HL-60 (cell line): ENCODE measurements at regions not wholly inside any gene's neighbourhood (a gene's known extent, or its start where the extent isn't known, plus 50 kb on each side); places are given as distances from the start of the nearest gene placed in this dataset.
"Not testable (repeated sequence)": the region's sequence is repeated elsewhere in the genome, so short reads cannot be mapped to it uniquely, and the experiment has no call there.

Experiments used
- DNase-seq, 2 experiments: peaks; one replicate each; pipeline ENCODE4 v3.0.0-alpha.2; 2010 to 2020; ENCODE audit warnings: low read depth in 1 of 2, low spot score in 1 of 2
- H3K27ac ChIP-seq: fragments of 250-450 bp; sonication (Bioruptor Pico); replicated peaks from 2 replicates; pipeline ENCODE4 v1.5.1; 2020; ENCODE audit warnings: mild to moderate bottlenecking, moderate library complexity
- H3K27me3 ChIP-seq: fragments of 250-450 bp; sonication (Bioruptor Pico); 2 replicates; pipeline ENCODE4 v1.5.1; 2021; ENCODE audit warnings: mild to moderate bottlenecking, moderate library complexity; ENCODE audit not compliant: insufficient read depth, poor library complexity, severe bottlenecking
- H3K4me3 ChIP-seq: replicated peaks from 2 replicates; pipeline ENCODE4 v1.5.1; 2011; ENCODE audit warnings: mild to moderate bottlenecking, control low read depth, low read length; ENCODE audit not compliant: insufficient read depth
- GABPA ChIP-seq: IDR thresholded peaks from 2 replicates; pipeline ENCODE4 v1.6.1; 2012; ENCODE audit warnings: low read depth
- POLR2AphosphoS5 ChIP-seq: IDR thresholded peaks from 2 replicates; pipeline ENCODE4 v1.6.1; 2012; ENCODE audit warnings: low read depth
- SPI1 ChIP-seq: IDR thresholded peaks from 2 replicates; pipeline ENCODE4 v1.6.1; 2012; ENCODE audit warnings: low read depth, mild to moderate bottlenecking, borderline replicate concordance
- TF ChIP-seq, protein P1 (sequence below): IDR thresholded peaks from one replicate; pipeline ENCODE4 v1.5.1; 2011; ENCODE audit warnings: low read length, control low read depth, inconsistent platforms; ENCODE audit not compliant: insufficient read depth
- TF ChIP-seq, protein P2 (sequence below): IDR thresholded peaks from 2 replicates; pipeline ENCODE4 v1.6.1; 2012; ENCODE audit warnings: low read depth; ENCODE audit not compliant: insufficient replicate concordance

DNA sequence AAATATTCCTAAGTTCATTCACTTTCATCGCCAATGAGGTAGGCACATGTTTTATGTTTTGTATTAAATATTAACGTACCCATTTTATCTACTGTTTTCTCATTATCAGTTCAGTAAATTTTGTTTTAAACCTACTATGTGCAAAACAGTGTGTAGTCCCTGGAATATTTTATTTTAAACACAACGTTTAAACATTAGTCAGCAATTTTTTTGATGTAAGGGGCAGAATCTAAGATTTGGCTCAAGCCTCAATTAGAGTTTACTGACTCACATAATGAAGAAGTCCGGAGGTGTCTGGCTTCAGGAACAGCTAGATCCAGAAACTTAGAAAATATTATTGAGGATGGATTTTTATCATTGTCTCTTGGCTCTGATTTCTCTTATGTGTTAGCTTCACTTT is 267.5 kb downstream of the C12orf75 start:
- no peak for TF ChIP-seq GABPA
- no peak for TF ChIP-seq POLR2AphosphoS5
- TF ChIP-seq, protein P1, sequence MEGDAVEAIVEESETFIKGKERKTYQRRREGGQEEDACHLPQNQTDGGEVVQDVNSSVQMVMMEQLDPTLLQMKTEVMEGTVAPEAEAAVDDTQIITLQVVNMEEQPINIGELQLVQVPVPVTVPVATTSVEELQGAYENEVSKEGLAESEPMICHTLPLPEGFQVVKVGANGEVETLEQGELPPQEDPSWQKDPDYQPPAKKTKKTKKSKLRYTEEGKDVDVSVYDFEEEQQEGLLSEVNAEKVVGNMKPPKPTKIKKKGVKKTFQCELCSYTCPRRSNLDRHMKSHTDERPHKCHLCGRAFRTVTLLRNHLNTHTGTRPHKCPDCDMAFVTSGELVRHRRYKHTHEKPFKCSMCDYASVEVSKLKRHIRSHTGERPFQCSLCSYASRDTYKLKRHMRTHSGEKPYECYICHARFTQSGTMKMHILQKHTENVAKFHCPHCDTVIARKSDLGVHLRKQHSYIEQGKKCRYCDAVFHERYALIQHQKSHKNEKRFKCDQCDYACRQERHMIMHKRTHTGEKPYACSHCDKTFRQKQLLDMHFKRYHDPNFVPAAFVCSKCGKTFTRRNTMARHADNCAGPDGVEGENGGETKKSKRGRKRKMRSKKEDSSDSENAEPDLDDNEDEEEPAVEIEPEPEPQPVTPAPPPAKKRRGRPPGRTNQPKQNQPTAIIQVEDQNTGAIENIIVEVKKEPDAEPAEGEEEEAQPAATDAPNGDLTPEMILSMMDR: no peak
- TF ChIP-seq SPI1: no peak
- TF ChIP-seq, protein P2, sequence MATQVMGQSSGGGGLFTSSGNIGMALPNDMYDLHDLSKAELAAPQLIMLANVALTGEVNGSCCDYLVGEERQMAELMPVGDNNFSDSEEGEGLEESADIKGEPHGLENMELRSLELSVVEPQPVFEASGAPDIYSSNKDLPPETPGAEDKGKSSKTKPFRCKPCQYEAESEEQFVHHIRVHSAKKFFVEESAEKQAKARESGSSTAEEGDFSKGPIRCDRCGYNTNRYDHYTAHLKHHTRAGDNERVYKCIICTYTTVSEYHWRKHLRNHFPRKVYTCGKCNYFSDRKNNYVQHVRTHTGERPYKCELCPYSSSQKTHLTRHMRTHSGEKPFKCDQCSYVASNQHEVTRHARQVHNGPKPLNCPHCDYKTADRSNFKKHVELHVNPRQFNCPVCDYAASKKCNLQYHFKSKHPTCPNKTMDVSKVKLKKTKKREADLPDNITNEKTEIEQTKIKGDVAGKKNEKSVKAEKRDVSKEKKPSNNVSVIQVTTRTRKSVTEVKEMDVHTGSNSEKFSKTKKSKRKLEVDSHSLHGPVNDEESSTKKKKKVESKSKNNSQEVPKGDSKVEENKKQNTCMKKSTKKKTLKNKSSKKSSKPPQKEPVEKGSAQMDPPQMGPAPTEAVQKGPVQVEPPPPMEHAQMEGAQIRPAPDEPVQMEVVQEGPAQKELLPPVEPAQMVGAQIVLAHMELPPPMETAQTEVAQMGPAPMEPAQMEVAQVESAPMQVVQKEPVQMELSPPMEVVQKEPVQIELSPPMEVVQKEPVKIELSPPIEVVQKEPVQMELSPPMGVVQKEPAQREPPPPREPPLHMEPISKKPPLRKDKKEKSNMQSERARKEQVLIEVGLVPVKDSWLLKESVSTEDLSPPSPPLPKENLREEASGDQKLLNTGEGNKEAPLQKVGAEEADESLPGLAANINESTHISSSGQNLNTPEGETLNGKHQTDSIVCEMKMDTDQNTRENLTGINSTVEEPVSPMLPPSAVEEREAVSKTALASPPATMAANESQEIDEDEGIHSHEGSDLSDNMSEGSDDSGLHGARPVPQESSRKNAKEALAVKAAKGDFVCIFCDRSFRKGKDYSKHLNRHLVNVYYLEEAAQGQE: no peak
- H3K27ac ChIP-seq: no peak overlapping the region
- DNase-seq: no peak
- no peaks in the 10 kb centered on the region for H3K27me3 ChIP-seq
- no peak overlapping the region for H3K4me3 ChIP-seq

DNA sequence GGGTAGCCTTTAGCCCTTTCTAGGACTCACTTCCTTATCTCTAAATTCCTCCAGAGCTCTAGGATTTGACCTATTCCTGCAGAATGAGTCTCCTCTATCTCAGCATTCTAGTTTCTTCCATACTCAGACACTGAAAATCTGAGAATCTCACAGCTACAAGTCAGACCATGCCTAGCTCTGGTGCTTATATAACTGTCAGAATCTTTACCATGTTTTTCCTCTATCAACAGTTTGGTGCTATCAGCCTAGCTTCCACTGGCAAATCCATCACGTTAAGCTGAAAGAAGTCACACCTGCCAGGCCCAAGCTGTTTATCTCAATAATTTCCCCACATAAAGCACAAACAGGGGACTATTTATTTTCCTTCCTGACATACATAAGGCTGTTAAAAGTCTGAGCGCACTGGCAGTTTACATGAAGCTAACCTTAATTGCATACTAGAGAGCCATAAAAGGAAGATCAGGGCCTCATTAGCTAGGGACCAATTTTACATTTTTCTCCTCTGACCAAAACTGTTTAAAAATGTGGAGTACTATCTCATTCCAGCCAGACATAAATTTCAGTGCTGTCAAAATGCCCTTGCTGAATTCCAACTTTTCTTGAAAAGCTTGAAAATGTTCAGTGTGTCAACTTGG is 270.5 kb downstream of the C12orf75 start:
- no peak overlapping the region for H3K4me3 ChIP-seq
- no peak for TF ChIP-seq POLR2AphosphoS5
- no peak for TF ChIP-seq GABPA
- no peak for TF ChIP-seq SPI1
- TF ChIP-seq, protein P1: no peak
- TF ChIP-seq, protein P2: no peak
- no peak for DNase-seq
- H3K27me3 ChIP-seq: no peaks in the 10 kb centered on the region
- no peak overlapping the region for H3K27ac ChIP-seq

DNA sequence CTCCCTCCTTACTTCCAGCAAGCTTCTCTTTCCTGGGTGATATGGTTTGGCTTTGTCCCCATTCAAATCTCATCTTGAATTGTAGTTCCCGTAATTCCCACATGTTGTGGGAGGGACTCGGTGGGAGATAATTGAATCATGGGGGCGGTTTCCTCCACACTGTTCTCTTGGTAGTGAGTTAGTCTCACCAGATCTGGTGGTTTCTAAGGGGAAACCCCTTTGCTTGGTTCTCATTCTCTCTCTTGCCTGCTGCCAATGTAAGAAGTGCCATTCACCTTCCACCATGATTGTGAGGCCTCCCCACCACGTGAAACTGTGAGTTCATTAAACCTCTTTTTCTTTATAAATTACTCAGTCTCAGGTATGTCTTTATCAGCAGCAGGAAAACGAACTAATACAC is 271.8 kb downstream of the C12orf75 start:
- not testable (repeated sequence) for H3K27me3 ChIP-seq, DNase-seq, H3K27ac ChIP-seq, H3K4me3 ChIP-seq

DNA sequence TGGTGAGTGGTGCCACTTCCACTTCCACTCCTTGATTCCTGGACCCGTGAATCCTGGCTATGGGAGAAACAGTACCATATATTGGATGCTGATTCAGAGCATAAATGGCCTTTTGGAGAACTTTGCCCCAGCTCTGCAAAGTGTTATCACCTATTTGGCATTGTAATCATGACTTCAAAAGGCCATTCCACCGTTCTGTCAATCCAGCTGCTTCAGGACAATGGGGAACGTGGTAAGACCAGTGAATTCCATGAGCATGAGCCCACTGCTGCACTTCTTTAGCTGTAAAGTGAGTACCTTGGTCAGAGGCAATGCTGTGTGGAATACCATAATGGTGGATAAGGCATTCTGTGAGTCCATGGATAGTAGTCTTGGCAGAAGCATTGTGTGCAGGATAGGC is 273.8 kb downstream of the C12orf75 start:
- not testable (repeated sequence) for DNase-seq, H3K27me3 ChIP-seq, H3K27ac ChIP-seq, H3K4me3 ChIP-seq

DNA sequence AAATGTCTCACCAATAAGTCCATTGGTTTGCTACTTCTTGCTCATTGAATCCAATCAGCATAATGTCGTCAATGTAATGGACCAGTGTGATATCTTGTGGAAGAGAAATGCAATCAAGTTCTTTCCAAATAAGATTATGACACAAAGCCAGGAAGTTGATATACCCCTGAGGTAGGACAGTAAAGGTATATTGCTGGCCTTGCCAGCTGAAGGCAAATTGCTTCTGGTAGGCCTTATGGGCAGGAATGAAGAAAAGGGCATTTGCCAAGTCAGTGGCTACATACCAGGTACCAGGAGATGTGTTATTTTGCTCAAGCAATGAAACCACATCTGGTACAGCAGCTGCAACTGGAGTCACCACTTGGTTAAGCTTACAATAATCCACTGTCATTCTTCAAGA is 276.1 kb downstream of the C12orf75 start:
- not testable (repeated sequence) for DNase-seq, H3K27me3 ChIP-seq, H3K27ac ChIP-seq, H3K4me3 ChIP-seq

DNA sequence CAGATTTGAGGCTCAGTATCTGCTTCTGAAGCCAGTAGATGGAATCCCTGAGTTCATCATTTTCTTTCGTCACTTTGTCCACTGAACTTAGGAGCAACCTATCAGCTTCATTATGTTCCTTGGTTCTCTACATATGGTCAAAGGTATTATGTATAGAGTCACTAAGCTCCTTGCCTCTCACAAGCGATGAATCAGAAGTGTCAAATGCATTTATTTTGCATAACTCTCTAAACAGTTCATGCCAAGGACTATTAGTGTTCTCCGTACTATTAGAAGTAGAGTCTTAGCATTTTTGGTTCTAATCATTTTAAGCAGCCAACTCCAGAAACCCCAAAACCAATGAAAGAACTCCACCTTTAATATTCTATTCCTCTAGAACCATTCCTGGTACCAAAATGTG is 278.5 kb downstream of the C12orf75 start:
- not testable (repeated sequence) for H3K4me3 ChIP-seq, H3K27me3 ChIP-seq, H3K27ac ChIP-seq, DNase-seq
